ENCODE measurements at regions not wholly inside any gene's neighbourhood (a gene's known extent, or its start where the extent isn't known, plus 50 kb on each side); places are given as distances from the start of the nearest gene placed in this dataset.

GRCh38 chr6:169139179-169139971, 114.3 kb downstream of the THBS2 start:
- no peak for TF ChIP-seq TAF1 (IDR thresholded peaks at IDR 0.05; ENCODE audit: borderline replicate concordance, low read depth, low read length)
- no peak for TF ChIP-seq POLR2AphosphoS5 (IDR thresholded peaks at IDR 0.05; ENCODE audit: low read depth, low read length)

All from GM12892 (cell line).